CD4-positive, alpha-beta T cell (primary cell): ENCODE measurements at regions not wholly inside any gene's neighbourhood (a gene's known extent, or its start where the extent isn't known, plus 50 kb on each side); places are given as distances from the start of the nearest gene placed in this dataset.

Experiments
- ATAC-seq: fragments of 200-7000 bp; cut with Tn5 transposase; one replicate; pipeline ENCODE4 v1.10.0; 2022; ENCODE audit warnings: mild to moderate bottlenecking; ENCODE audit not compliant: poor library complexity
- CTCF ChIA-PET: fragments of 350-600 bp; sonication (Branson Sonifier 250); formaldehyde crosslinking; loops from one replicate; lab custom pipeline; 2021; ENCODE audit warnings: antibody characterized with exemption, inconsistent platforms; lab: Charles Lee
- POLR2A ChIA-PET: fragments of 350-600 bp; sonication (Branson Sonifier 250); formaldehyde crosslinking; loops from one replicate; lab custom pipeline; 2021; ENCODE audit warnings: antibody characterized with exemption, inconsistent platforms; lab: Charles Lee
- DNase-seq, 14 experiments: peaks; one replicate each; pipeline ENCODE4 v3.0.0-alpha.2; 2013 to 2020; ENCODE audit warnings: mixed read lengths in 2 of 14
- H3K27ac ChIP-seq, 2 donors: one replicate each; pipeline versions ENCODE4 v1.5.1 to v1.7.0; 2013; ENCODE audit warnings: low read length in 2 of 2, low read depth in 1 of 2, mild to moderate bottlenecking in 1 of 2
- H3K27me3 ChIP-seq, 2 experiments: 1 replicate in 1 of 2; 2 replicates in 1 of 2; pipeline versions ENCODE4 v1.6.1 to v1.7.0; 2013; ENCODE audit warnings: low read length in 2 of 2, control low read depth in 1 of 2, mild to moderate bottlenecking in 1 of 2, moderate library complexity in 1 of 2; ENCODE audit not compliant: insufficient read depth in 2 of 2, control insufficient read depth in 1 of 2
- H3K36me3 ChIP-seq: one replicate; pipeline ENCODE4 v1.6.1; 2013; ENCODE audit warnings: low read length, control low read depth; ENCODE audit not compliant: insufficient read depth
- H3K4me1 ChIP-seq: one replicate; pipeline ENCODE4 v1.6.1; 2013; ENCODE audit warnings: low read length, control low read depth; ENCODE audit not compliant: insufficient read depth
- H3K4me3 ChIP-seq: one replicate; pipeline ENCODE4 v1.5.1; 2013; ENCODE audit warnings: mild to moderate bottlenecking, low read length, moderate library complexity
- H3K9me3 ChIP-seq, 2 experiments: 1 replicate in 1 of 2; 2 replicates in 1 of 2; pipeline versions ENCODE4 v1.6.1 to v1.7.0; 2013; ENCODE audit warnings: low read length in 2 of 2, mild to moderate bottlenecking in 2 of 2, control low read depth in 1 of 2, moderate library complexity in 1 of 2; ENCODE audit not compliant: control insufficient read depth in 1 of 2, insufficient read depth in 1 of 2
- H3K27ac Mint-ChIP-seq: one replicate; pipeline ENCODE4 v1.8.0; 2020; ENCODE audit warnings: mixed read lengths
- H3K27me3 Mint-ChIP-seq: one replicate; pipeline ENCODE4 v1.8.0; 2021; ENCODE audit warnings: mixed read lengths
- H3K36me3 Mint-ChIP-seq: one replicate; pipeline ENCODE4 v1.8.0; 2021; ENCODE audit warnings: low read depth, mixed read lengths
- H3K4me1 Mint-ChIP-seq: one replicate; pipeline ENCODE4 v1.8.0; 2021; ENCODE audit warnings: low read depth, mixed read lengths
- H3K4me3 Mint-ChIP-seq: one replicate; pipeline ENCODE4 v1.8.0; 2020; ENCODE audit warnings: mild to moderate bottlenecking, mixed read lengths
- H3K9me3 Mint-ChIP-seq: one replicate; pipeline ENCODE4 v1.8.0; 2020; ENCODE audit warnings: mixed read lengths
- intact Hi-C, 2 experiments: fragments of 100-400 bp; cut with DNase I in 1 of 2; cut with micrococcal nuclease in 1 of 2; formaldehyde crosslinking; loops; one replicate each; pipeline versions ENCODE4 v1.15.1 to v1.9.0; 2023 to 2025; cut with DNase I, micrococcal nuclease
- TF ChIP-seq, protein P1 (sequence below): fragments of 200-600 bp; IDR thresholded peaks from one replicate; pipeline ENCODE4 v1.8.0; 2022; ENCODE audit warnings: antibody characterized with exemption, mild to moderate bottlenecking

DNA sequence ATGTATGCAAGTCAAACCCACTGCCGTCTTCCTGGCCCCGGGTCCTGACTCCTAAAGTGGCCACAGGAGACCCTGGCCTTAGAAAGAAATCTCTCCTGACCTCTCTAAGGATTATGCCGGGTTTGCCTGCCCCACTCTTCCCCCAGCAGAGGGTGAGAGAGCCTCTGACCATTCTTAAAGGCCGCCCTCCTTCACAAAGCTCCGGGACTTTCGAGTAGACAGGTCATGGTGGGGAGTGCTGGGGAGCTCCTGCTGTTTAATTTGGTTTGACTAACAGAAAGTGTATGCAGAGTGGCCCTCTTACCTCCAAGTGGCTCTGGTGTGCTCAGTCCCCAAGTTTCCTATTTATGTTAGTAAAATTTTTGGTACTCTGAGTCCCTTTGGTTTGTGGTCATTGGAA is 111.8 kb downstream of the LRRC70 start:
- no peak overlapping the region for H3K4me3 Mint-ChIP-seq
- Histone ChIP-seq H3K9me3 (peaks cover 0 to 4% of the 10 kb centered on the region in 2 experiments), H3K4me1 (peaks cover 3% of the 10 kb centered on the region), H3K27ac (no peak overlapping the region), H3K27me3 (no peaks in the 10 kb centered on the region), H3K36me3 (no peaks in the 10 kb centered on the region), H3K4me3 (no peak overlapping the region)
- no peaks in the 10 kb centered on the region for H3K36me3 Mint-ChIP-seq
- H3K27me3 Mint-ChIP-seq: no peaks in the 10 kb centered on the region
- ChIA-PET CTCF (no interaction called here), POLR2A (no interaction called here)
- intact Hi-C loops: no loop called here
- DNase-seq (no peak), ATAC-seq (no peak)
- TF ChIP-seq, protein P1, sequence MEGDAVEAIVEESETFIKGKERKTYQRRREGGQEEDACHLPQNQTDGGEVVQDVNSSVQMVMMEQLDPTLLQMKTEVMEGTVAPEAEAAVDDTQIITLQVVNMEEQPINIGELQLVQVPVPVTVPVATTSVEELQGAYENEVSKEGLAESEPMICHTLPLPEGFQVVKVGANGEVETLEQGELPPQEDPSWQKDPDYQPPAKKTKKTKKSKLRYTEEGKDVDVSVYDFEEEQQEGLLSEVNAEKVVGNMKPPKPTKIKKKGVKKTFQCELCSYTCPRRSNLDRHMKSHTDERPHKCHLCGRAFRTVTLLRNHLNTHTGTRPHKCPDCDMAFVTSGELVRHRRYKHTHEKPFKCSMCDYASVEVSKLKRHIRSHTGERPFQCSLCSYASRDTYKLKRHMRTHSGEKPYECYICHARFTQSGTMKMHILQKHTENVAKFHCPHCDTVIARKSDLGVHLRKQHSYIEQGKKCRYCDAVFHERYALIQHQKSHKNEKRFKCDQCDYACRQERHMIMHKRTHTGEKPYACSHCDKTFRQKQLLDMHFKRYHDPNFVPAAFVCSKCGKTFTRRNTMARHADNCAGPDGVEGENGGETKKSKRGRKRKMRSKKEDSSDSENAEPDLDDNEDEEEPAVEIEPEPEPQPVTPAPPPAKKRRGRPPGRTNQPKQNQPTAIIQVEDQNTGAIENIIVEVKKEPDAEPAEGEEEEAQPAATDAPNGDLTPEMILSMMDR: no peak
- H3K9me3 Mint-ChIP-seq: no peaks in the 10 kb centered on the region
- no peak overlapping the region for H3K27ac Mint-ChIP-seq
- H3K4me1 Mint-ChIP-seq: peaks cover 10% of the 10 kb centered on the region

DNA sequence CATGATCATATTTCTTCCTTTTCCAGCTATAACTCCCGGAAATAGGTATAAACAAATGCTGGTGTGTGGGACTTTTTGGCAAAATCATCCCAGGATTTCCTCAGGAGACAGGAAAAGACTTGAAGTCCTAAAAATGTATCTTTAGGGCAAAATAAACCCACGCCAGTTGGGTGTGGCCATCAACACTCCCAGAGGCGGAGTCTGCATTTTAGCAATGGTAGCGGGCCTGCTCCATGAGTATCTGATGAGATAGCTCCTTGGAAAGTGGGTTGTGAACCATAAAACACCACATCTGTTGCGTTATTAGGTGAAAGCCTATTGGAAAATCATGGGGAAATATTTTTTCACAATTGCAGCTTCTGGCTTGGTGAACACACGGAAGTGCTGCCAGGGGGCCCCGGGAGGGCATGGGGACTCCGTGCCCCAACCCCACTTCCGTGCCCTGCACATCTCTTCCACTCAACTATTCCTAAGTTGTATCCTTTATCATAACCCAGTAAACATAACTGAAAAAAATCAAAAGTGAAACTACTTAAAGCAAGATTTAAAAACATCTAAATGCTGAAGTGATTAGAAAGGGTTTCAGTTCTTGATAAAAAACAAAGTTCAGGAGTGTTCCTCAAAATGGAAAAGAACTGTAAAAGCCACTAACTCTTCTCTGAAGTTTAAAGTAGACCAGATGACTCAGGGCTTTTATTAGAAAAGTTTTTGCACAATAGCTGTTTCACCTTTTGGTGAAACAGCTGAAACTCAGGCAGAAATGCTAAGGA is 111.2 kb downstream of the LRRC70 start:
- CTCF ChIA-PET: interaction anchor here (0.7 kb wide), 1 partner anchor 217 kb away, joined by 3 read pairs; no protein-coding TSS in a partner anchor

DNA sequence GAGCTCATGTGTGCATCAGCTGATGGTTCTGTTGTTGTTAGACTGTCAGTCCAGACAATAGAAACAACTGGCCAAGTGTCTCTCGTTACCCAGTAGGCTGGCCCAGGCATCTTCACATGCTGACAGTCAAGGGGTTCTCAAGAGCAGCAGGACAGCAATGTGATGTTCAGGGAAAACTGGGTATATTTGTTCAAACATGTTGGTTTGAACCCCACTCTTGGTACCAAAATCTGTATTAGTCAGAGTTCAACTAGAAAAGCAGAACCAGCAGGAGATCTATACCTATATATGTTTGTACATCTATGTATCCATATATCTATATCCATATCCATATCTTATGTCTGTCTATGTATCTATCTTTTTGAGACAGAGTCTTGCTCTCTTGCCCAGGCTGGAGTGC is 108.1 kb downstream of the LRRC70 start:
- H3K4me3 Mint-ChIP-seq: no peak overlapping the region
- POLR2A ChIA-PET: no interaction called here

More for the DNA sequence above, 111.2 kb downstream of the LRRC70 start:
- Mint-ChIP-seq H3K4me3 (peak overlapping the region; percentile 35), H3K9me3 (no peaks in the 10 kb centered on the region), H3K36me3 (no peaks in the 10 kb centered on the region), H3K27ac (no peak overlapping the region), H3K4me1 (peaks cover 10% of the 10 kb centered on the region), H3K27me3 (no peaks in the 10 kb centered on the region)
- H3K4me1 ChIP-seq: peaks cover 3% of the 10 kb centered on the region
- POLR2A ChIA-PET: no interaction called here
- H3K36me3 ChIP-seq: no peaks in the 10 kb centered on the region
- ATAC-seq (no peak), DNase-seq (peak in 1 of 14 experiments; percentile 6)
- no peak overlapping the region for H3K27ac ChIP-seq
- intact Hi-C loops: no loop called here
- H3K9me3 ChIP-seq: peaks cover 0 to 4% of the 10 kb centered on the region in 2 experiments
- TF ChIP-seq, protein P1: no peak
- H3K27me3 ChIP-seq: no peaks in the 10 kb centered on the region
- H3K4me3 ChIP-seq: no peak overlapping the region

More for the DNA sequence above, 108.1 kb downstream of the LRRC70 start:
- H3K27ac ChIP-seq: no peak overlapping the region
- peaks cover 10% of the 10 kb centered on the region for H3K4me1 Mint-ChIP-seq
- CTCF ChIA-PET: no interaction called here
- H3K27me3 ChIP-seq: no peaks in the 10 kb centered on the region
- DNase-seq: no peak
- H3K36me3 ChIP-seq: no peaks in the 10 kb centered on the region
- TF ChIP-seq, protein P1: no peak
- H3K9me3 ChIP-seq: peaks cover 0 to 4% of the 10 kb centered on the region in 2 experiments
- ATAC-seq: no peak
- H3K4me1 ChIP-seq: peaks cover 3% of the 10 kb centered on the region
- intact Hi-C loops: no loop called here
- no peaks in the 10 kb centered on the region for H3K9me3 Mint-ChIP-seq
- H3K4me3 ChIP-seq: no peak overlapping the region
- no peak overlapping the region for H3K27ac Mint-ChIP-seq
- no peaks in the 10 kb centered on the region for H3K27me3 Mint-ChIP-seq
- no peaks in the 10 kb centered on the region for H3K36me3 Mint-ChIP-seq
